ENCODE measurements at regions not wholly inside any gene's neighbourhood (a gene's known extent, or its start where the extent isn't known, plus 50 kb on each side); places are given as distances from the start of the nearest gene placed in this dataset.

GRCh38 chr2:221050020-221050795, 521.9 kb downstream of the EPHA4 start:
- no peak for DNase-seq (ENCODE audit: low read depth)
- in situ Hi-C loops (cut with HindIII; ENCODE audit: low pct_unique_long_range_greater_than_20kb, low sequenced_read_pairs) = no loop called here

- DNase-seq (ENCODE audit: low read depth) = no peak
- in situ Hi-C loops (cut with HindIII; ENCODE audit: low pct_unique_long_range_greater_than_20kb, low sequenced_read_pairs) = no loop called here
Measured at GRCh38 chr2:221051162-221051561, 520.9 kb downstream of the EPHA4 start.

- DNase-seq (ENCODE audit: low read depth) = no peak
- in situ Hi-C loops (cut with HindIII; ENCODE audit: low pct_unique_long_range_greater_than_20kb, low sequenced_read_pairs) = no loop called here
Measured at GRCh38 chr2:221060376-221060775, 511.7 kb downstream of the EPHA4 start.

GRCh38 chr2:221063568-221063967, 508.5 kb downstream of the EPHA4 start:
- no peak for DNase-seq (ENCODE audit: low read depth)
- in situ Hi-C loops (cut with HindIII; ENCODE audit: low pct_unique_long_range_greater_than_20kb, low sequenced_read_pairs) = no loop called here

- DNase-seq (ENCODE audit: low read depth) = no peak
- in situ Hi-C loops (cut with HindIII; ENCODE audit: low pct_unique_long_range_greater_than_20kb, low sequenced_read_pairs) = no loop called here
Measured at GRCh38 chr2:221064058-221064854, 507.8 kb downstream of the EPHA4 start.

- DNase-seq (ENCODE audit: low read depth) = no peak
- in situ Hi-C loops (cut with HindIII; ENCODE audit: low pct_unique_long_range_greater_than_20kb, low sequenced_read_pairs) = no loop called here
Measured at GRCh38 chr2:221064880-221065279, 507.2 kb downstream of the EPHA4 start.

- in situ Hi-C loops (cut with HindIII; ENCODE audit: low pct_unique_long_range_greater_than_20kb, low sequenced_read_pairs) = no loop called here
- DNase-seq (ENCODE audit: low read depth) = no peak
Measured at GRCh38 chr2:221068123-221068522, 504.0 kb downstream of the EPHA4 start.

- DNase-seq (ENCODE audit: low read depth) = no peak
- in situ Hi-C loops (cut with HindIII; ENCODE audit: low pct_unique_long_range_greater_than_20kb, low sequenced_read_pairs) = no loop called here
Measured at GRCh38 chr2:221070106-221070505, 502.0 kb downstream of the EPHA4 start.

- DNase-seq (ENCODE audit: low read depth) = no peak
- in situ Hi-C loops (cut with HindIII; ENCODE audit: low pct_unique_long_range_greater_than_20kb, low sequenced_read_pairs) = no loop called here
Measured at GRCh38 chr2:221073326-221074049, 498.6 kb downstream of the EPHA4 start.

- no peak for DNase-seq (ENCODE audit: low read depth)
- in situ Hi-C loops (cut with HindIII; ENCODE audit: low pct_unique_long_range_greater_than_20kb, low sequenced_read_pairs) = no loop called here
Measured at GRCh38 chr2:221074238-221074637, 497.9 kb downstream of the EPHA4 start.

- DNase-seq (ENCODE audit: low read depth) = no peak
- in situ Hi-C loops (cut with HindIII; ENCODE audit: low pct_unique_long_range_greater_than_20kb, low sequenced_read_pairs) = no loop called here
Measured at GRCh38 chr2:221075203-221075602, 496.9 kb downstream of the EPHA4 start.

- DNase-seq (ENCODE audit: low read depth) = no peak
- in situ Hi-C loops (cut with HindIII; ENCODE audit: low pct_unique_long_range_greater_than_20kb, low sequenced_read_pairs) = no loop called here
Measured at GRCh38 chr2:221077251-221077650, 494.9 kb downstream of the EPHA4 start.

- DNase-seq (ENCODE audit: low read depth) = no peak
- in situ Hi-C loops (cut with HindIII; ENCODE audit: low pct_unique_long_range_greater_than_20kb, low sequenced_read_pairs) = no loop called here
Measured at GRCh38 chr2:221077799-221078198, 494.3 kb downstream of the EPHA4 start.

GRCh38 chr2:221085341-221085900, 486.7 kb downstream of the EPHA4 start:
- no peak for DNase-seq (ENCODE audit: low read depth)
- in situ Hi-C loops (cut with HindIII; ENCODE audit: low pct_unique_long_range_greater_than_20kb, low sequenced_read_pairs) = no loop called here

GRCh38 chr2:221085936-221086335, 486.2 kb downstream of the EPHA4 start:
- no peak for DNase-seq (ENCODE audit: low read depth)
- in situ Hi-C loops (cut with HindIII; ENCODE audit: low pct_unique_long_range_greater_than_20kb, low sequenced_read_pairs) = no loop called here

GRCh38 chr2:221087779-221088178, 484.3 kb downstream of the EPHA4 start:
- in situ Hi-C loops (cut with HindIII; ENCODE audit: low pct_unique_long_range_greater_than_20kb, low sequenced_read_pairs) = no loop called here
- no peak for DNase-seq (ENCODE audit: low read depth)

- in situ Hi-C loops (cut with HindIII; ENCODE audit: low pct_unique_long_range_greater_than_20kb, low sequenced_read_pairs) = no loop called here
- no peak for DNase-seq (ENCODE audit: low read depth)
Measured at GRCh38 chr2:221088506-221088905, 483.6 kb downstream of the EPHA4 start.

- DNase-seq (ENCODE audit: low read depth) = no peak
- in situ Hi-C loops (cut with HindIII; ENCODE audit: low pct_unique_long_range_greater_than_20kb, low sequenced_read_pairs) = no loop called here
Measured at GRCh38 chr2:221095356-221095755, 476.7 kb downstream of the EPHA4 start.
